WTC11 (cell line): ENCODE measurements at regions not wholly inside any gene's neighbourhood (a gene's known extent, or its start where the extent isn't known, plus 50 kb on each side); places are given as distances from the start of the nearest gene placed in this dataset.

Experiments used
- ATF1 ChIP-seq: sonication (generic); formaldehyde crosslinking; IDR thresholded peaks from 2 replicates; pipeline ENCODE4 v1.8.1; 2023; ENCODE audit warnings: mild to moderate bottlenecking, moderate library complexity, missing genetic modification reagents
- CREM ChIP-seq: sonication (generic); formaldehyde crosslinking; IDR thresholded peaks from 2 replicates; pipeline ENCODE4 v1.8.1; 2022; ENCODE audit warnings: mild to moderate bottlenecking, missing genetic modification reagents, moderate library complexity
- GABPB1 ChIP-seq: sonication (generic); formaldehyde crosslinking; IDR thresholded peaks from 2 replicates; pipeline ENCODE4 v1.8.1; 2023; ENCODE audit warnings: mild to moderate bottlenecking, missing genetic modification reagents
- NR1H2 ChIP-seq: sonication (generic); formaldehyde crosslinking; IDR thresholded peaks from 2 replicates; pipeline ENCODE4 v1.9.0; 2021; ENCODE audit warnings: mild to moderate bottlenecking, moderate library complexity, missing genetic modification reagents
- NR3C1 ChIP-seq: sonication (generic); formaldehyde crosslinking; conservative IDR thresholded peaks from 2 replicates; pipeline ENCODE4 v1.8.1; 2023; ENCODE audit warnings: low read depth, mild to moderate bottlenecking, missing genetic modification reagents
- RELA ChIP-seq: sonication (generic); formaldehyde crosslinking; IDR thresholded peaks from 2 replicates; pipeline ENCODE4 v1.8.1; 2022; ENCODE audit warnings: missing genetic modification reagents, mild to moderate bottlenecking, borderline replicate concordance
- ZNF121 ChIP-seq: sonication (generic); formaldehyde crosslinking; IDR thresholded peaks from 2 replicates; pipeline ENCODE4 v1.8.0; 2023; ENCODE audit warnings: missing genetic modification reagents
- ZNF138 ChIP-seq: sonication (generic); formaldehyde crosslinking; conservative IDR thresholded peaks from 2 replicates; pipeline ENCODE4 v1.8.1; 2022; ENCODE audit warnings: mild to moderate bottlenecking, moderate library complexity, missing genetic modification reagents
- TF ChIP-seq, protein P1 (sequence below): fragments of 200-600 bp; IDR thresholded peaks from 2 replicates; pipeline ENCODE4 v1.8.0; 2022; ENCODE audit warnings: antibody characterized with exemption
- TF ChIP-seq, protein P2 (sequence below): sonication (generic); formaldehyde crosslinking; IDR thresholded peaks from 2 replicates; pipeline ENCODE4 v1.8.1; 2022; ENCODE audit warnings: mild to moderate bottlenecking, moderate library complexity, missing genetic modification reagents
- TF ChIP-seq, protein P3 (sequence below): sonication (generic); formaldehyde crosslinking; IDR thresholded peaks from 2 replicates; pipeline ENCODE4 v1.8.1; 2022; ENCODE audit warnings: low read depth, missing genetic modification reagents, borderline replicate concordance
- TF ChIP-seq, protein P4 (sequence below): sonication (generic); formaldehyde crosslinking; conservative IDR thresholded peaks from 2 replicates; pipeline ENCODE4 v1.8.1; 2023; ENCODE audit warnings: mild to moderate bottlenecking, low read depth, missing genetic modification reagents, moderate library complexity
- TF ChIP-seq, protein P5 (sequence below): sonication (generic); formaldehyde crosslinking; IDR thresholded peaks from 2 replicates; pipeline ENCODE4 v1.8.0; 2023; ENCODE audit warnings: missing genetic modification reagents, mild to moderate bottlenecking, borderline replicate concordance

DNA sequence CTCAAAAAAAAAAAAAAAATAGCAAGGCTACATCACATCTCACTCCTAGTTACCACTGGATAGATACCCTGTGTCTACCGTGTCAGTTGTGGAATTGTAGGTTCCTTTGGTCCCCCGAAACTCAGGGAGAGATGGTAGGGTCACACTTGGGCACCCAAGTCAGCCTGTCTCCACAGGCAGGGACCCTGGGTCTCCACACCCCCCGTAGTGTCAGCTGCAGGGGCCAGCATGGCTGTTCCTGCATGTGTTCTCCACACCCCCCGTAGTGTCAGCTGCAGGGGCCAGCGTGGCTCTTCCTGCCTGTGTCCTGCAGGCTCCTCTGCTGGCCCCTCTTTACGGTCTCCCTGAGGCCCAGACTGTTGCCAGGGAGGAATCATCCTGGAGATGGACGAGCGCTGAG lies 282.1 kb downstream of the BRD1 start:
- no peak for TF ChIP-seq ATF1
- no peak for TF ChIP-seq NR1H2 (CRISPR knock-in tag)
- TF ChIP-seq, protein P1, sequence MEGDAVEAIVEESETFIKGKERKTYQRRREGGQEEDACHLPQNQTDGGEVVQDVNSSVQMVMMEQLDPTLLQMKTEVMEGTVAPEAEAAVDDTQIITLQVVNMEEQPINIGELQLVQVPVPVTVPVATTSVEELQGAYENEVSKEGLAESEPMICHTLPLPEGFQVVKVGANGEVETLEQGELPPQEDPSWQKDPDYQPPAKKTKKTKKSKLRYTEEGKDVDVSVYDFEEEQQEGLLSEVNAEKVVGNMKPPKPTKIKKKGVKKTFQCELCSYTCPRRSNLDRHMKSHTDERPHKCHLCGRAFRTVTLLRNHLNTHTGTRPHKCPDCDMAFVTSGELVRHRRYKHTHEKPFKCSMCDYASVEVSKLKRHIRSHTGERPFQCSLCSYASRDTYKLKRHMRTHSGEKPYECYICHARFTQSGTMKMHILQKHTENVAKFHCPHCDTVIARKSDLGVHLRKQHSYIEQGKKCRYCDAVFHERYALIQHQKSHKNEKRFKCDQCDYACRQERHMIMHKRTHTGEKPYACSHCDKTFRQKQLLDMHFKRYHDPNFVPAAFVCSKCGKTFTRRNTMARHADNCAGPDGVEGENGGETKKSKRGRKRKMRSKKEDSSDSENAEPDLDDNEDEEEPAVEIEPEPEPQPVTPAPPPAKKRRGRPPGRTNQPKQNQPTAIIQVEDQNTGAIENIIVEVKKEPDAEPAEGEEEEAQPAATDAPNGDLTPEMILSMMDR = no peak
- no peak for TF ChIP-seq GABPB1
- no peak for TF ChIP-seq CREM (CRISPR knock-in tag)
- TF ChIP-seq RELA (CRISPR knock-in tag) = no peak
- TF ChIP-seq, protein P2, sequence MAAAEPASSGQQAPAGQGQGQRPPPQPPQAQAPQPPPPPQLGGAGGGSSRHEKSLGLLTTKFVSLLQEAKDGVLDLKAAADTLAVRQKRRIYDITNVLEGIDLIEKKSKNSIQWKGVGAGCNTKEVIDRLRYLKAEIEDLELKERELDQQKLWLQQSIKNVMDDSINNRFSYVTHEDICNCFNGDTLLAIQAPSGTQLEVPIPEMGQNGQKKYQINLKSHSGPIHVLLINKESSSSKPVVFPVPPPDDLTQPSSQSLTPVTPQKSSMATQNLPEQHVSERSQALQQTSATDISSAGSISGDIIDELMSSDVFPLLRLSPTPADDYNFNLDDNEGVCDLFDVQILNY = no peak
- TF ChIP-seq, protein P3, sequence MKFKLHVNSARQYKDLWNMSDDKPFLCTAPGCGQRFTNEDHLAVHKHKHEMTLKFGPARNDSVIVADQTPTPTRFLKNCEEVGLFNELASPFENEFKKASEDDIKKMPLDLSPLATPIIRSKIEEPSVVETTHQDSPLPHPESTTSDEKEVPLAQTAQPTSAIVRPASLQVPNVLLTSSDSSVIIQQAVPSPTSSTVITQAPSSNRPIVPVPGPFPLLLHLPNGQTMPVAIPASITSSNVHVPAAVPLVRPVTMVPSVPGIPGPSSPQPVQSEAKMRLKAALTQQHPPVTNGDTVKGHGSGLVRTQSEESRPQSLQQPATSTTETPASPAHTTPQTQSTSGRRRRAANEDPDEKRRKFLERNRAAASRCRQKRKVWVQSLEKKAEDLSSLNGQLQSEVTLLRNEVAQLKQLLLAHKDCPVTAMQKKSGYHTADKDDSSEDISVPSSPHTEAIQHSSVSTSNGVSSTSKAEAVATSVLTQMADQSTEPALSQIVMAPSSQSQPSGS (CRISPR knock-in tag) = no peak
- TF ChIP-seq, protein P4, sequence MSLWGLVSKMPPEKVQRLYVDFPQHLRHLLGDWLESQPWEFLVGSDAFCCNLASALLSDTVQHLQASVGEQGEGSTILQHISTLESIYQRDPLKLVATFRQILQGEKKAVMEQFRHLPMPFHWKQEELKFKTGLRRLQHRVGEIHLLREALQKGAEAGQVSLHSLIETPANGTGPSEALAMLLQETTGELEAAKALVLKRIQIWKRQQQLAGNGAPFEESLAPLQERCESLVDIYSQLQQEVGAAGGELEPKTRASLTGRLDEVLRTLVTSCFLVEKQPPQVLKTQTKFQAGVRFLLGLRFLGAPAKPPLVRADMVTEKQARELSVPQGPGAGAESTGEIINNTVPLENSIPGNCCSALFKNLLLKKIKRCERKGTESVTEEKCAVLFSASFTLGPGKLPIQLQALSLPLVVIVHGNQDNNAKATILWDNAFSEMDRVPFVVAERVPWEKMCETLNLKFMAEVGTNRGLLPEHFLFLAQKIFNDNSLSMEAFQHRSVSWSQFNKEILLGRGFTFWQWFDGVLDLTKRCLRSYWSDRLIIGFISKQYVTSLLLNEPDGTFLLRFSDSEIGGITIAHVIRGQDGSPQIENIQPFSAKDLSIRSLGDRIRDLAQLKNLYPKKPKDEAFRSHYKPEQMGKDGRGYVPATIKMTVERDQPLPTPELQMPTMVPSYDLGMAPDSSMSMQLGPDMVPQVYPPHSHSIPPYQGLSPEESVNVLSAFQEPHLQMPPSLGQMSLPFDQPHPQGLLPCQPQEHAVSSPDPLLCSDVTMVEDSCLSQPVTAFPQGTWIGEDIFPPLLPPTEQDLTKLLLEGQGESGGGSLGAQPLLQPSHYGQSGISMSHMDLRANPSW (CRISPR knock-in tag) = no peak
- no peak for TF ChIP-seq ZNF121 (CRISPR knock-in tag)
- TF ChIP-seq, protein P5, sequence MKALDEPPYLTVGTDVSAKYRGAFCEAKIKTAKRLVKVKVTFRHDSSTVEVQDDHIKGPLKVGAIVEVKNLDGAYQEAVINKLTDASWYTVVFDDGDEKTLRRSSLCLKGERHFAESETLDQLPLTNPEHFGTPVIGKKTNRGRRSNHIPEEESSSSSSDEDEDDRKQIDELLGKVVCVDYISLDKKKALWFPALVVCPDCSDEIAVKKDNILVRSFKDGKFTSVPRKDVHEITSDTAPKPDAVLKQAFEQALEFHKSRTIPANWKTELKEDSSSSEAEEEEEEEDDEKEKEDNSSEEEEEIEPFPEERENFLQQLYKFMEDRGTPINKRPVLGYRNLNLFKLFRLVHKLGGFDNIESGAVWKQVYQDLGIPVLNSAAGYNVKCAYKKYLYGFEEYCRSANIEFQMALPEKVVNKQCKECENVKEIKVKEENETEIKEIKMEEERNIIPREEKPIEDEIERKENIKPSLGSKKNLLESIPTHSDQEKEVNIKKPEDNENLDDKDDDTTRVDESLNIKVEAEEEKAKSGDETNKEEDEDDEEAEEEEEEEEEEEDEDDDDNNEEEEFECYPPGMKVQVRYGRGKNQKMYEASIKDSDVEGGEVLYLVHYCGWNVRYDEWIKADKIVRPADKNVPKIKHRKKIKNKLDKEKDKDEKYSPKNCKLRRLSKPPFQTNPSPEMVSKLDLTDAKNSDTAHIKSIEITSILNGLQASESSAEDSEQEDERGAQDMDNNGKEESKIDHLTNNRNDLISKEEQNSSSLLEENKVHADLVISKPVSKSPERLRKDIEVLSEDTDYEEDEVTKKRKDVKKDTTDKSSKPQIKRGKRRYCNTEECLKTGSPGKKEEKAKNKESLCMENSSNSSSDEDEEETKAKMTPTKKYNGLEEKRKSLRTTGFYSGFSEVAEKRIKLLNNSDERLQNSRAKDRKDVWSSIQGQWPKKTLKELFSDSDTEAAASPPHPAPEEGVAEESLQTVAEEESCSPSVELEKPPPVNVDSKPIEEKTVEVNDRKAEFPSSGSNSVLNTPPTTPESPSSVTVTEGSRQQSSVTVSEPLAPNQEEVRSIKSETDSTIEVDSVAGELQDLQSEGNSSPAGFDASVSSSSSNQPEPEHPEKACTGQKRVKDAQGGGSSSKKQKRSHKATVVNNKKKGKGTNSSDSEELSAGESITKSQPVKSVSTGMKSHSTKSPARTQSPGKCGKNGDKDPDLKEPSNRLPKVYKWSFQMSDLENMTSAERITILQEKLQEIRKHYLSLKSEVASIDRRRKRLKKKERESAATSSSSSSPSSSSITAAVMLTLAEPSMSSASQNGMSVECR (CRISPR knock-in tag) = no peak
- TF ChIP-seq ZNF138 (CRISPR knock-in tag) = no peak
- TF ChIP-seq NR3C1 (CRISPR knock-in tag) = no peak
